ENCODE measurements at regions not wholly inside any gene's neighbourhood (a gene's known extent, or its start where the extent isn't known, plus 50 kb on each side); places are given as distances from the start of the nearest gene placed in this dataset.

GRCh38 chrX:87338510-87338909 lies 179.1 kb upstream of the KLHL4 start:
- TF ChIP-seq SMAD1 (IDR thresholded peaks at IDR 0.05; ENCODE audit: low read depth, low read length, partially characterized antibody) = no peak
- 0 out of 2 replicates have a peak, but pooled peaks have one; percentile 15 for TF ChIP-seq SMC3 (conservative IDR thresholded peaks at IDR 0.05; ENCODE audit: insufficient read depth, low read depth, low read length)
- TF ChIP-seq PKNOX1 (IDR thresholded peaks at IDR 0.05) = no peak
- TF ChIP-seq ZNF175 (CRISPR knock-in tag; IDR thresholded peaks at IDR 0.05; ENCODE audit: low read depth) = no peak
- no peak for TF ChIP-seq ETS2 (tag; IDR thresholded peaks at IDR 0.05; ENCODE audit: borderline replicate concordance, poor library complexity, severe bottlenecking)
- TF ChIP-seq FOXK2 (conservative IDR thresholded peaks at IDR 0.05 in 1 of 2, IDR thresholded peaks at IDR 0.05 in 1 of 2; ENCODE audit: low read depth in 2 of 2) = no peak
- no peak for TF ChIP-seq HDAC6 (IDR thresholded peaks at IDR 0.05; ENCODE audit: low read depth, low read length)
- no peak for TF ChIP-seq POLR2A (conservative IDR thresholded peaks at IDR 0.05)
- TF ChIP-seq CBX8 (IDR thresholded peaks at IDR 0.05; ENCODE audit: borderline replicate concordance, extremely low read depth, low read depth, low read length, poor library complexity, severe bottlenecking) = no peak
- TF ChIP-seq MXD1 (CRISPR knock-in tag; IDR thresholded peaks at IDR 0.05; ENCODE audit: borderline replicate concordance, poor library complexity, severe bottlenecking) = no peak
- TF ChIP-seq LEF1 (IDR thresholded peaks at IDR 0.05) = no peak
